DND-41 (cell line): ENCODE measurements at regions not wholly inside any gene's neighbourhood (a gene's known extent, or its start where the extent isn't known, plus 50 kb on each side); places are given as distances from the start of the nearest gene placed in this dataset.

ENCODE experiments used
- ATAC-seq: fragments of 200-7000 bp; cut with Tn5 transposase; 3 replicates; pipeline ENCODE4 v1.9.1; 2021; ENCODE audit warnings: low read depth; ENCODE audit not compliant: insufficient read depth
- DNase-seq: peaks from one replicate; pipeline ENCODE4 v3.0.0-alpha.2; 2020
- H2AFZ ChIP-seq: 2 replicates; pipeline ENCODE4 v1.6.0; 2012; ENCODE audit warnings: low read depth, low read length
- H3K27ac ChIP-seq: 2 replicates; pipeline ENCODE4 v1.5.1; 2012; ENCODE audit warnings: low read length, inconsistent platforms
- H3K27me3 ChIP-seq: fragments of 200-600 bp; sonication (generic); 2 replicates; pipeline ENCODE4 v1.6.0; 2012; ENCODE audit warnings: low read length, mild to moderate bottlenecking, inconsistent platforms; ENCODE audit not compliant: insufficient read depth, poor library complexity
- H3K36me3 ChIP-seq: 2 replicates; pipeline ENCODE4 v1.5.1; 2012; ENCODE audit warnings: low read length, inconsistent platforms; ENCODE audit not compliant: insufficient read depth
- H3K4me1 ChIP-seq: 2 replicates; pipeline ENCODE4 v1.5.1; 2012; ENCODE audit warnings: mild to moderate bottlenecking, low read length; ENCODE audit not compliant: insufficient read depth
- H3K4me2 ChIP-seq: 2 replicates; pipeline ENCODE4 v1.6.0; 2012; ENCODE audit warnings: mild to moderate bottlenecking, moderate library complexity, low read length, inconsistent platforms; ENCODE audit not compliant: insufficient read depth
- H3K4me3 ChIP-seq, 2 experiments: fragments of 200-600 bp in 1 of 2; shearing (Covaris generic) in 1 of 2; 2 replicates each; pipeline ENCODE4 v1.5.1; 2012 to 2016; ENCODE audit warnings: inconsistent platforms in 2 of 2, low read length in 2 of 2, mild to moderate bottlenecking in 2 of 2, low read depth in 1 of 2, moderate library complexity in 1 of 2
- H3K79me2 ChIP-seq: 2 replicates; pipeline ENCODE4 v1.6.0; 2012; ENCODE audit warnings: low read length, inconsistent platforms; ENCODE audit not compliant: insufficient read depth
- H3K9ac ChIP-seq: 2 replicates; pipeline ENCODE4 v1.6.0; 2012; ENCODE audit warnings: low read depth, mild to moderate bottlenecking, inconsistent platforms, low read length, moderate library complexity
- H3K9me3 ChIP-seq: 2 replicates; pipeline ENCODE4 v1.5.1; 2012; ENCODE audit warnings: low read length, moderate library complexity, mild to moderate bottlenecking, inconsistent platforms; ENCODE audit not compliant: insufficient read depth, severe bottlenecking
- H4K20me1 ChIP-seq: 2 replicates; pipeline ENCODE4 v1.6.0; 2012; ENCODE audit warnings: low read length; ENCODE audit not compliant: insufficient read depth
- CTCF ChIP-seq: IDR thresholded peaks from 2 replicates; pipeline ENCODE4 v1.5.1; 2012; ENCODE audit warnings: borderline replicate concordance, low read length, moderate library complexity, mild to moderate bottlenecking; ENCODE audit not compliant: poor library complexity, severe bottlenecking; ENCODE audit errors: extremely low read depth
- EZH2 ChIP-seq: IDR thresholded peaks from 3 replicates; pipeline ENCODE4 v1.6.1; 2012; ENCODE audit warnings: borderline replicate concordance, low read depth, mild to moderate bottlenecking, moderate library complexity, low read length, inconsistent platforms; ENCODE audit not compliant: severe bottlenecking

DNA sequence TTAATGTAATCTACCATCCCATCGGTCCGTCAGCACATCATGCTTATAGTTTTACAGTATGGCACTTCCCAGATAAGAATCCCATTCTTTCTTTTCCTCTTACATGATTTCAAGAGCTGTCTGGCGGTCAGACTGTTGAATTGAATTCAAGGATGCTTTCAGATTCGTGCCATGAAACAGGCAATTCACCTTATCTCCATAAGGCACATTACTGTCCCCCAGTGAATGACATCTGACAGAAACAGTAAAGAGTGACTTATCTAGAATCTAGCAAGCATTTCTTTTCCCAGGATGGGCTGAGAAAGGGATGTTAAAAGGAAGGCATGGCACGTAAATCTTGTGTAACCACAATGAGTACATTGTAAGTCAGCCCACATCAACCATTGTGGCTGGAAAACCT, 61.1 kb upstream of the SEM1 start:
- H3K9me3 ChIP-seq = no peaks in the 10 kb centered on the region
- no peak for DNase-seq
- no peaks in the 10 kb centered on the region for H4K20me1 ChIP-seq
- no peak overlapping the region for H2AFZ ChIP-seq
- no peak overlapping the region for H3K9ac ChIP-seq
- no peaks in the 10 kb centered on the region for H3K27me3 ChIP-seq
- H3K79me2 ChIP-seq = no peaks in the 10 kb centered on the region
- no peak overlapping the region for H3K27ac ChIP-seq
- no peaks in the 10 kb centered on the region for H3K36me3 ChIP-seq
- H3K4me1 ChIP-seq = no peaks in the 10 kb centered on the region
- no peak overlapping the region for H3K4me3 ChIP-seq
- TF ChIP-seq EZH2 (no peak), CTCF (no peak)
- ATAC-seq = no peak
- H3K4me2 ChIP-seq = no peak overlapping the region

- H3K36me3 ChIP-seq = no peaks in the 10 kb centered on the region
- no peak for ATAC-seq
- H3K4me3 ChIP-seq = no peak overlapping the region
- no peak overlapping the region for H3K27ac ChIP-seq
- no peaks in the 10 kb centered on the region for H3K27me3 ChIP-seq
- H3K4me2 ChIP-seq = no peak overlapping the region
- H3K9me3 ChIP-seq = no peaks in the 10 kb centered on the region
- H3K4me1 ChIP-seq = no peaks in the 10 kb centered on the region
- H3K9ac ChIP-seq = no peak overlapping the region
- no peaks in the 10 kb centered on the region for H3K79me2 ChIP-seq
- no peak for TF ChIP-seq CTCF
- TF ChIP-seq EZH2 = no peak
- no peak for DNase-seq
- no peaks in the 10 kb centered on the region for H4K20me1 ChIP-seq
- H2AFZ ChIP-seq = no peak overlapping the region
Measured at GRCh38 chr7:96772139-96772694, 62.6 kb upstream of the SEM1 start.

DNA sequence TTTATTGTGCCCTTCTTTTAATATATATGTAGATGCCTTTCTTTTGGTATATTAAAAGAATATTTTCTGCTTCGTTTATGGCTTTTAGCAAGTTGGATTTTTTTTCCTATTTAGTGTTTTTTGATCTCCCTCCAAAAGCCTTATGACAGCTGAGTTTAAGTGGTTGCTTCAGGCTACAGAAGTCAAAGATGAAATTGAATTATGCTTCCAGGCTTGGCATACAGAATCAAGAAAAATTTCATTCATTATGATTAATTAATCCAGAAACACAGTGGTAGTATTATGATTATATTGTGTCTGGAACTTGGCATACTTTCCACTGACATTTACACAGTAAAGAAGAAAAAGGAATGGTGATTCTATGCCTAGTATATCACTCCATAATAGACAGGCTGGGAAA, 63.8 kb upstream of the SEM1 start:
- Histone ChIP-seq H3K27me3 (no peaks in the 10 kb centered on the region), H2AFZ (no peak overlapping the region), H4K20me1 (no peaks in the 10 kb centered on the region), H3K27ac (no peak overlapping the region), H3K36me3 (no peaks in the 10 kb centered on the region), H3K9ac (no peak overlapping the region), H3K4me2 (no peak overlapping the region), H3K4me1 (no peaks in the 10 kb centered on the region), H3K79me2 (no peaks in the 10 kb centered on the region), H3K9me3 (no peaks in the 10 kb centered on the region), H3K4me3 (no peak overlapping the region)
- TF ChIP-seq EZH2 (no peak), CTCF (no peak)
- ATAC-seq = no peak
- DNase-seq = no peak

DNA sequence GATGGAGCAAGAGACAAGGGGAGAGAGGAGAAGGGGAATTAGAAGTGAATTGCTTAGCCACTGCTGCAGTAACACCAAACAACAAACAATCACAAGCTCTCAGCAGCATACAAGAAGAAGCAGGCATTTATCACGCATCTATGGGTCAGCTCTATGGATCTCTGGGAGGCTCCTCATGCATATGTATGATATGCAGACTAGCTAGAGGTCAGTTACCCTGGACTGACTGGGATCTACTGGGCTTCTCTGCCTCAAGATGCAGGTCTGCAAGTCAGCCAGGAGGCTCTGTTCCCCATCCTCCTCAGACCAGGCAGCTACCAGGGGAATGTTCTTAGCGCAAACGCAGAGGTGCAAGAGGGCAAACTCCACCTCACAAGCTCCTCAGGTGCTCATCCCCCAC, 64.7 kb upstream of the SEM1 start:
- no peaks in the 10 kb centered on the region for H3K9me3 ChIP-seq
- H2AFZ ChIP-seq = no peak overlapping the region
- H3K36me3 ChIP-seq = no peaks in the 10 kb centered on the region
- no peaks in the 10 kb centered on the region for H3K27me3 ChIP-seq
- H3K27ac ChIP-seq = no peak overlapping the region
- no peaks in the 10 kb centered on the region for H4K20me1 ChIP-seq
- H3K9ac ChIP-seq = no peak overlapping the region
- TF ChIP-seq CTCF = no peak
- TF ChIP-seq EZH2 = no peak
- ATAC-seq = no peak
- DNase-seq = no peak
- no peaks in the 10 kb centered on the region for H3K4me1 ChIP-seq
- no peaks in the 10 kb centered on the region for H3K79me2 ChIP-seq
- H3K4me3 ChIP-seq = no peak overlapping the region
- H3K4me2 ChIP-seq = no peak overlapping the region
